ENCODE measurements at regions not wholly inside any gene's neighbourhood (a gene's known extent, or its start where the extent isn't known, plus 50 kb on each side); places are given as distances from the start of the nearest gene placed in this dataset.

- TF ChIP-seq EED (CRISPR knock-in tag; IDR thresholded peaks at IDR 0.05) (no peak), ZNF691 (CRISPR knock-in tag; IDR thresholded peaks at IDR 0.05; ENCODE audit: borderline replicate concordance, low read depth) (no peak), ZNF512 (CRISPR knock-in tag; IDR thresholded peaks at IDR 0.05) (no peak), FOXO1 (CRISPR knock-in tag; IDR thresholded peaks at IDR 0.05) (no peak), ZNF556 (CRISPR knock-in tag; IDR thresholded peaks at IDR 0.05; ENCODE audit: borderline replicate concordance) (no peak), ZNF563 (CRISPR knock-in tag; IDR thresholded peaks at IDR 0.05) (no peak), RAD51 (IDR thresholded peaks at IDR 0.05; ENCODE audit: borderline replicate concordance) (no peak)
- no peak overlapping the region for H3K4me2 ChIP-seq (ENCODE audit: low read depth, low read length)
- POLR2A ChIA-PET: no interaction called here
Measured at GRCh38 chr12:76259660-76260389, 88.4 kb downstream of the BBS10 start.

More at GRCh38 chr12:76259660-76260389, 88.4 kb downstream of the BBS10 start:
- no peak for ATAC-seq
- H2AFZ ChIP-seq (ENCODE audit: low read length): no peak overlapping the region
- CTCF ChIA-PET (ENCODE audit: low intra/inter-chr PET ratio, low total read pairs): no interaction called here
- H3K4me1 ChIP-seq (ENCODE audit: insufficient read depth, low read length): no peaks in the 10 kb centered on the region
- no peaks in the 10 kb centered on the region for H3K9me3 ChIP-seq (ENCODE audit: low read length)
- no peaks in the 10 kb centered on the region for H4K20me1 ChIP-seq (ENCODE audit: insufficient read depth, low read length)
- DNase-seq (ENCODE audit: low spot score): no peak
- BruUV-seq (replicated peaks): no TSS peak
- no peaks in the 10 kb centered on the region for H3K36me3 ChIP-seq (replicated peaks in 1 of 2; ENCODE audit: control insufficient read depth in 1 of 2, insufficient read depth in 2 of 2, low read length in 2 of 2)
- H3K4me3 ChIP-seq (replicated peaks in 1 of 3; ENCODE audit: insufficient read depth in 1 of 3, low read depth in 2 of 3, low read length in 3 of 3): no peak overlapping the region
- 1% methylated on average over 4 of the region's 4 CpGs for WGBS (ENCODE audit: low lambda C conversion rate)
- H3K27ac ChIP-seq (ENCODE audit: extremely low read length, insufficient read depth, low read length): no peak overlapping the region
- H3K27me3 ChIP-seq (ENCODE audit: control insufficient read depth in 1 of 2, insufficient read depth in 2 of 2, low read length in 2 of 2): no peaks in the 10 kb centered on the region; a peak in 1 of 5 replicates
- no peaks in the 10 kb centered on the region for H3K79me2 ChIP-seq (ENCODE audit: insufficient read depth, low read length)
- intact Hi-C loops (cut with micrococcal nuclease; ENCODE audit: unreplicated experiment) (no loop called here), in situ Hi-C loops (cut with HindIII; ENCODE audit: extremely low pct_ligation_motif_present, low pct_unique_long_range_greater_than_20kb) (no loop called here)
- H3K9ac ChIP-seq (ENCODE audit: insufficient read depth, low read depth, low read length): no peak overlapping the region
- FAIRE-seq: no peak
